Stimulated activated CD8-positive, alpha-beta memory T cell treated with anti-CD3 and anti-CD28 coated beads, Interleukin-12 subunit alpha, Interleukin-12 subunit beta, amount 100 ng/mL, for 24 hours (primary cell): ENCODE measurements at regions not wholly inside any gene's neighbourhood (a gene's known extent, or its start where the extent isn't known, plus 50 kb on each side); places are given as distances from the start of the nearest gene placed in this dataset.
"Not testable (repeated sequence)": the region's sequence is repeated elsewhere in the genome, so short reads cannot be mapped to it uniquely, and the experiment has no call there.

Experiments used
- DNase-seq: peaks from one replicate; pipeline ENCODE4 v3.0.0-alpha.2; 2020; ENCODE audit errors: extremely low read depth

DNA sequence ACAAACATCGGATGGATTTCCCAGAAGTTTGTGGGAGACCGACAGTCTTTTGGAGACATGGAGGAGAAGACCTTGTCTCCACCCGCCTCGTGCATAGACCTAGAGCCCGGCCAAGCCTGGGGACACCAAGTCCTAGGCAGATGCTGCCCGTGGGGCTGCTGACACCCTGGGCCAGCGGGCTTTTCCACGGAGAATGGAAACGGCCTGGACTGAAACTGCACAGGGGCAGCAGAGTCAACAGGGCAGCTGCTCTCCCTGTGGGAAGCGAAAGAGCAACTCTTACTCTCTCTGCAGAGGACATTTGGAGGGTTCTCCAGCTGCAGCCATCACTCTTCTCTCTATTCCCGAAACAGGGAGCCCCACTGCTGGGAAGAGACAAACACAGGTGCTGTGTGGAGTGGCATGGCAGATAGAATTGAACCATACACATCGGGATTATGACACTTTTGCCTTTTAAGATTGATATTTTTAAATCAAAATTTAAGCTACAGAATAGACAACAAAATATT, 401.2 kb downstream of the THBS2 start:
- no peak for DNase-seq

DNA sequence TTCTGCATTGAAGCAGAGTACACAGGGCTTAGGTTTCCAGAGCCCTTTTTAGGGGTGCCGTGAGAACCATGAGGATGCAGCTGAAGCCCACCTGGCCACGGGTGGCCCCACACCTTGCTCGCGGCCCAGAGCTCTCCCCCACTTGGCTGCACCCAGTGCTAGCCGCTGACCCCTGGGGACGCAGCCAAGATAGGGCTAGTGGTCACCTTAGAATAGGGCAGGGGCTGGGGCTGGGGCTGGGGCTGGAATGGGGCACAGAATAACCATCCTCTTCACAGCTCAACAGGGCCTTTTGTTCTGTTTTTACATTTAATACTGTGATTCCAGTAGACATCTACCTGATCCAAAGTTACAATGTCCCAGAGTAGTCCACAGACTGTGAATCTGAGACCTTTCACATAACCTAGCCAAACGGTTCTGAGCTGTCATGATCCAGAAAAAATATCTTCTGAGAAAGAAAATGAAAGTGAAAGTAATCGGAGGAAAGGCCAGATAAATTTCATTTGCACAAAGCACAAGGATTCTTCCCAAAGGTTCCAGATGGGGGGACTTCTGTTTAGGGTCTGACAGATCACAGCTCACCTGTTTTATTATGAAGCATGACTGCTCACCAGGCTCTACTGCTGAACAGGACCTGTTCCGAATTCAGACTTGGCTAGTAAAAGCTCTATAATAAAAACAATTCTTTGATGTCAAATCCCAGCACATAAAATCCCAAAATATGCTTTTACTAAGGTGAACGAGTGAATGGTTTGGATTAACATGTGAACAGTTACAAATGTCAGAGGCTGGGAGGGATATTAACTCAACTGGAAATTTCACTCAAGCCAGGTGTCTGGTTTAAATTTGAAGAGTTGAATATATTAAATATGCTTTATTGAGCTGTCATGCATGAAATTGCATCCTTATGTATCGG, 401.9 kb downstream of the THBS2 start:
- no peak for DNase-seq

GRCh38 chr6:168850027-168850736, 403.5 kb downstream of the THBS2 start:
- DNase-seq = not testable (repeated sequence)

DNA sequence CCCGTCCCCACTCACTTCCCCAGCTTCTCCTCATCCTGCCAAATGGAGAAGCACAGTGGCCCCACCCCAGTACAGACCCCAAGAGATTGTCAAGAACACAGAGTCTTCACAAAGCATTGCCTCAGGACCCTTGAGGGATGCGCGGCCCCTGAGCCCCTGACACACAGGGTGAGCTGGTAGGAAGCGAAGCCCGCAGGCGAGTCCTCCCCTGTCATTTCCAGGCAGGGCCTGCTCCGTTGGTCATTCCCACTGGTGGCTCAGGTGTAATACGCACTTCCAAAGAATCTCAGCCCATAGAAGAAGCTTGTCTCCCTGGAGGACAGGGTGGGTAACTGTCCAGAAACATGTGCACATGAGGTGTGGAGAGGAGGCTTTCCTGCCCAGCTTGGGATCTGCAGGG, 404.2 kb downstream of the THBS2 start:
- no peak for DNase-seq

DNA sequence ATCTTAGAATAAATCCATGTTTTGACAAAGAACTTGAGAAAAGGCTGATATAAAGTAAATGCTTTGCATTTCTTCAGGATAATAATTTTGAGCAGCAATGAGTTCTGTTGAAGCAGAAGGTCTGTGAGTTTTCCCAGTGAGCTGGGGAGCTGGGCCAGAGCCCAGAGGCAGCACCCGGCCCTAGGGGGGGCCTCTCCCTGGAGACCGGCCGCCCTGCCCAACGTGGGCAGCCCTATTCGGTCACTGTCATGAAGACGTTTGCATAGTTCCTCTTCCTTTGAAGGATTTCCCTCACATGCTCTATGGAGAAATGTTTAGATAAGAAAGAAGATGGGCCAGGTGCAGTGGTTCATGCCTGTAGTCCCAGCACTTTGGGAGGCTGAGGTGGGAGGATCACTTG, 404.8 kb downstream of the THBS2 start:
- no peak for DNase-seq

DNA sequence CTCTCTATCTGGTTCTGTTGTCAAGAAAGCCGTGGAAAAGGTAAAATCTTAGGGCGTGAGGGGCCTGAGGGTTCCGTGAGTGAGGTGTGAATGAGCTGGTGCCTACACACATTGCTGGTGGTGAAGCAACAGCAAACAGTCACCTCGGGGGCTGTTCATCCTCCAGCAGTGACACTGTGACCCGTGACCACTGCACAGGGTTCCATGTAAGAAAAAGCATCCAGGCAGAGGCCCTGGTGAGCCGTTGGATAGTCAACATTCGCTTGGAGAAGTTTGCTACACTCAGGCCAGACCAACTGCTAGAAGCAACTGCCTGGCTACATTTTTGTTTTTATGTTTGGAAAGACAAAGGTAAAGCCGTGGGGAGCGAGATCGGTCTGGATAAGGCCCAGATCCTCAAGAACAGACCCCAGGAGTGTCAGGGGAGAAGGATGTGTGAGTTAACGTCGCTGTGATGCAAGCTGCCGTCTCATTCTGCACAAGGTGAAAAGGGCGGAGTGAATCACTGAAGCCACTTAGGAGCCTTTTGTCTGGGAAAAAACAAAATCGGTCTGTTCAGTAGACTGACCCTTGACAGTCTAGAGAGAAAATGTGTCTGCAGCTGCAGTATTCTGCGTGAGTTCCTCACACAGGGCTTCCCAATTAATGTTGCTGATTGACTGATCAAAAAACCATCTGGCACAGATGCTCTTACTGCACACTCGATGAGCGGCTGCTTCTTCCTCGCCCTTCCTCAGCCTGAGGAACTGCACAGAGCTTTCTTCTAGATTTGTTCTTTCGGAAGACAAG, 404.0 kb downstream of the SMOC2 start:
- no peak for DNase-seq

GRCh38 chr6:168842632-168843212, 401.7 kb downstream of the SMOC2 start:
- not testable (repeated sequence) for DNase-seq

GRCh38 chr6:168841609-168842278, 400.8 kb downstream of the SMOC2 start:
- DNase-seq = no peak

DNA sequence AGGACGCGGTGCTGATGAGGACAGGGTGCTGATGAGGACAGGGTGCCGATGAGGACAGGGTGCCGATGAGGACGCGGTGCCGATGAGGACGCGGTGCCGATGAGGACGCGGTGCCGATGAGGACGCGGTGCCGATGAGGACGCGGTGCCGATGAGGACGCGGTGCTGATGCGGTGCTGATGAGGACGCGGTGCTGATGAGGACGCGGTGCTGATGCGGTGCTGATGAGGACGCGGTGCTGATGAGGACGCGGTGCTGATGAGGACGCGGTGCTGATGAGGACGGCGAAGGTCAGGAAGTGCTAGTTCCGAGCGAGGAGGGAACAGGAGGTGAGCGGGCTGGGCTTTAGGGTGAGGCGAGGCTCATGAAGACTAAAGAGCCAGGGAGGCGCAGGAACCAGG, 399.9 kb downstream of the SMOC2 start:
- DNase-seq = not testable (repeated sequence)

GRCh38 chr6:168840299-168840698, 399.3 kb downstream of the SMOC2 start:
- DNase-seq = not testable (repeated sequence)

DNA sequence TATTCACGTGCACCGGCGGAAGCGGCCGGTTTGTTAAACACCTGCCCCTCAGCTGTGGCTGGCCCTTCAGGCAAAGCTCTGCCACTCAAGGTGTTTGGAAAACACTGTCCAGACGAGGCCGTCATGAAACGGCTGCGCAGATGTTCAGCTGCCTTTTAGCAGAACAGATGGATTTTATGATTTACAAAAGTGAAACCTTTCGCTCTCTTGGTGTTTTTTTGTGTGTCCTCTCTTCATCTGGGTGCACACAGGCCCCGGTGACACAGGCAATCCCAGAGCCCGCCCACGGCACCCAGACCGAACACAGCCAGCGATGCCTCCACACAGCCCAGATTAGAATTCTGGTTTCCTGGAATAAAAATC, 397.0 kb downstream of the SMOC2 start:
- DNase-seq = no peak

- DNase-seq = no peak
Observed at GRCh38 chr6:168837254-168838036, 396.5 kb downstream of the SMOC2 start.

GRCh38 chr6:168835991-168836390, 395.0 kb downstream of the SMOC2 start:
- no peak for DNase-seq

DNA sequence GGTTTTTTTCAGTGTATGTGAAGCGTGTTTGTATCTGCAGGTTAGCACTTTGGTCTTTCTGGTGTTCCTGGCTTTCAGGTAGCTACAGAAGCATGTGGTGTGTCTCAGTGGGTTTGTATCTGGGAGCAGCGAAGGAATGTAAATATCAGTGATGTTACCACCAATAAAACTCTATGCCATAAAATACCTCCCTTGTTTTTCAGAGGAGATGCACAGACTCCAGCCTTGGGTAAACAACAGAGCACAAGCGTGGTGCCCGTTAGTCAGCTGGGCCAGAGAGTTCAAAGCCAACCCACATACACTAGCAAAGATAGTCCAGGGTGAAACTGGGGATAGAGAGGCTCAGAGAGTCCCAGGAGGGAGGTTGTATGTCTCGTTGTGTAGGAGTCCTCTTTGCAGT, 393.8 kb downstream of the SMOC2 start:
- DNase-seq = no peak

DNA sequence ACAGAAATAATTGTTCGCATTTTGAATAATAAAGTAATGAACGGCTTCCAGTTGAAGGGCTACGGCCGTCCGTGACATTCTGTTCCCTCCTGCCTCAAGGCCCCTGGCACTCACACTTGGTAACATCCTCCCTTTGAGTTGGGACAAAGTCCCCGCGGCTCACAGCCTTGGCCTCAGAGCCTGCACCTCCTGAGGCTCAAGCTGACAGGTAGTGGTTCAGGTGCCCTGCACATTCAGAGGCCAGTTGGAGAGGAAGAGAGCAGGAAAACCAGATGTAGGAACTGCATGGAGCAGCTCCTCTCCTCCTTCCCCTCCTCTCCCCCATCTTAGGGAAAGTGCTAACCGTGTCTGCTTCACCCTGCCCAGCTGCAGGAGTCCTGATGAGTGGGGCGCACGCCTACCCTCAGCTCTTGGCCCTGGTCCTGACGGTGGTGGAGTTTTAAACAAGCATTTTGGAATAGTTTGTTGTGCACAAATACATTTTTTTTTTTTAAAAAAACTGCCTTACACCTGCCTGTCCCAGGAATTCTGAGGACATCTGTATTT, 393.1 kb downstream of the SMOC2 start:
- DNase-seq = no peak

DNA sequence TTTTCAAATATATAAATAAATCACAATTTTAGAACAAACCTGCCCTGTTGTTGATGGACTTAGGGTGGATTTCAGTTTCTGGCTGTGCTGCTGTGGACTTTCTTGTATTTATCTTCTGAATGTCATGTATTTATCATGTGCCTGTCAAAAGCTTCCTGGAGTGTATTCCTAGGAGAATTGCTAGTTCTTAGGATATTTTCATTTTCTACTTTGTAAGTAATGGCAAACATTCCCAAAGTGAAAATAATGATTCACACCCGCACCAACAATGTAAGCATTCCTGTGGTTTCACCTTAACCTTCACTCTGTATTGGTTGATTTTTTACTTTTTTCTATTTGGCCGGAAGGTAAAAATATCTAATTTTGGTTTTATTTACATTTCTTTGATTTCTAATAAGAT, 387.8 kb downstream of the SMOC2 start:
- no peak for DNase-seq

- DNase-seq = no peak
Observed at GRCh38 chr6:168828035-168828434, 387.1 kb downstream of the SMOC2 start.

GRCh38 chr6:168827586-168827871, 386.5 kb downstream of the SMOC2 start:
- no peak for DNase-seq

DNA sequence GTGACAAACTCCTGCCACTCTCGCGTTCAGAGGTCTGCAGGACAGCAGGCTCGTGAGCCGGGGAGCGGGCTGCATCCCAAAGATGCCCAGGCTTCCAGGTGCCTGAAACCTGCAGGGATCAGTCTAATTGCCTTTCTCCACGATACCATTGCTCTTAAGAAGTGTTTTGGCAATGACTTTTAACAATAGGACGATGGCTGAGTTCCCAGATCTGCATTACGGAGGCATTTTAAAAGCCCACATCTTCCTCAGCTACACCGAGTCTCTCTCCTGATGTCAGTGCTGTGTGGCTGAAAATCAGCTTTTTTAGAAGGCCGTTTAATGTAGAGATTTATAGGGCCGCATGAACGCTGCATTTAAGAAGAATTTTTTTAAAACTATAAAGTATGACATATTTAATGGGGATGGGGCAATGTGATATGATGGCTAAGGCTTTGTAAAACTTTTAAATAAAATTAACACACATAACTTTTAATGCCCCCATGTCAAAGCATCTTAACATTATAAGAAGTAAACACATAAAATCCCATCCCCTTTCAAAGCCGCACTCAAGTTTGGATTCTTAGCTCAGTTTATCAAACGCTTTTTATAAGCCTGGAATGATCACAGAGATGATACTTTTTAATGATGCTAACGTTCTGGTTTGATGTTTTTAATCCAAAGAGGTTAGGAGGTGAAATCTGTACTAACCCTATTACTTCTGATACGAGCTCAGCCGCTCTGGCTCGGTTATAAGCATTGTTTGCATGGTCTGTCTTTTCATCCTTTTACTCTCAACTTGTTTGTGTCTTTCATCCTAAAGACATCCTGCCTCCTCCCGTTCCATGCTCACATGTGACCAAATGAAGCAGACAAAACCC, 386.0 kb downstream of the SMOC2 start:
- DNase-seq = no peak

GRCh38 chr6:168826078-168826390, 385.1 kb downstream of the SMOC2 start:
- DNase-seq = no peak
